GM06990 (cell line): ENCODE measurements at regions not wholly inside any gene's neighbourhood (a gene's known extent, or its start where the extent isn't known, plus 50 kb on each side); places are given as distances from the start of the nearest gene placed in this dataset.

Experiments
- DNase-seq: peaks from one replicate; pipeline ENCODE4 v3.0.0-alpha.2; 2011; ENCODE audit not compliant: insufficient read length; ENCODE audit errors: extremely low read depth
- H3K27me3 ChIP-seq: replicated peaks from 2 replicates; pipeline ENCODE4 v1.6.0; 2011; ENCODE audit warnings: low read length; ENCODE audit not compliant: control insufficient read depth, insufficient read depth
- H3K36me3 ChIP-seq: 2 replicates; pipeline ENCODE4 v1.5.1; 2011; ENCODE audit warnings: low read length; ENCODE audit not compliant: control insufficient read depth, insufficient read depth
- H3K4me3 ChIP-seq: replicated peaks from 2 replicates; pipeline ENCODE4 v1.5.1; 2011; ENCODE audit warnings: low read depth, mild to moderate bottlenecking, control low read depth, low read length
- CTCF ChIP-seq: IDR thresholded peaks from 2 replicates; pipeline ENCODE4 v1.5.1; 2011; ENCODE audit warnings: low read length, control low read depth, mild to moderate bottlenecking, inconsistent platforms; ENCODE audit not compliant: insufficient read depth, poor library complexity, severe bottlenecking

GRCh38 chr2:234732404-234733092, 219.3 kb upstream of the SH3BP4 start:
- H3K36me3 ChIP-seq: no peaks in the 10 kb centered on the region
- DNase-seq: no peak
- H3K4me3 ChIP-seq: no peak overlapping the region
- H3K27me3 ChIP-seq: no peaks in the 10 kb centered on the region
- TF ChIP-seq CTCF: no peak

- no peak for DNase-seq
- no peak for TF ChIP-seq CTCF
- Histone ChIP-seq H3K27me3 (no peaks in the 10 kb centered on the region), H3K4me3 (no peak overlapping the region), H3K36me3 (no peaks in the 10 kb centered on the region)
Measured at GRCh38 chr2:234731236-234731635, 220.6 kb upstream of the SH3BP4 start.

GRCh38 chr2:234730066-234730640, 221.7 kb upstream of the SH3BP4 start:
- no peak for TF ChIP-seq CTCF
- no peak for DNase-seq
- Histone ChIP-seq H3K4me3 (no peak overlapping the region), H3K36me3 (no peaks in the 10 kb centered on the region), H3K27me3 (no peaks in the 10 kb centered on the region)

GRCh38 chr2:234725528-234726264, 226.1 kb upstream of the SH3BP4 start:
- no peaks in the 10 kb centered on the region for H3K27me3 ChIP-seq
- no peak overlapping the region for H3K4me3 ChIP-seq
- TF ChIP-seq CTCF: no peak
- no peak for DNase-seq
- H3K36me3 ChIP-seq: no peaks in the 10 kb centered on the region

GRCh38 chr2:234724850-234725249, 227.0 kb upstream of the SH3BP4 start:
- TF ChIP-seq CTCF: no peak
- DNase-seq: no peak

More at GRCh38 chr2:234724850-234725249, 227.0 kb upstream of the SH3BP4 start:
- Histone ChIP-seq H3K4me3 (no peak overlapping the region), H3K36me3 (no peaks in the 10 kb centered on the region), H3K27me3 (no peaks in the 10 kb centered on the region)
